ENCODE measurements at regions not wholly inside any gene's neighbourhood (a gene's known extent, or its start where the extent isn't known, plus 50 kb on each side); places are given as distances from the start of the nearest gene placed in this dataset.

GRCh38 chr6:74568861-74569260 lies 637.0 kb downstream of the COL12A1 start:
- TF ChIP-seq CTCF (conservative IDR thresholded peaks at IDR 0.05) (no peak), ZFX (IDR thresholded peaks at IDR 0.05) (no peak)
